K562 (cell line): ENCODE measurements at regions not wholly inside any gene's neighbourhood (a gene's known extent, or its start where the extent isn't known, plus 50 kb on each side); places are given as distances from the start of the nearest gene placed in this dataset.

ENCODE experiments used
- MYC ChIP-seq, 2 experiments: fragments of 250-450 bp in 1 of 2; sonication (Bioruptor Pico) in 1 of 2; IDR thresholded peaks; 2 replicates each; pipeline versions ENCODE4 v1.5.1 to v1.6.1; 2012 to 2021; ENCODE audit warnings: low read depth in 2 of 2, borderline replicate concordance in 1 of 2, improper control_type of control experiment in 1 of 2, low read length in 1 of 2, mild to moderate bottlenecking in 1 of 2, moderate library complexity in 1 of 2
- RERE ChIP-seq: sonication (generic); formaldehyde crosslinking; IDR thresholded peaks from 2 replicates; pipeline ENCODE4 v1.8.0; 2023; ENCODE audit warnings: missing genetic modification reagents, mild to moderate bottlenecking, borderline replicate concordance
- TEAD1 ChIP-seq, 2 experiments: fragments of 450-650 bp in 1 of 2; sonication (generic) in 1 of 2; formaldehyde crosslinking; IDR thresholded peaks; 2 replicates each; pipeline versions ENCODE4 v1.4.0 to v1.8.0; 2020 to 2022; ENCODE audit warnings: mild to moderate bottlenecking in 2 of 2, missing genetic modification reagents in 1 of 2
- THRB ChIP-seq: fragments of 450-650 bp; formaldehyde crosslinking; conservative IDR thresholded peaks from 2 replicates; pipeline ENCODE4 v1.4.0; 2022; ENCODE audit warnings: mild to moderate bottlenecking, missing genetic modification characterization
- ZNF280A ChIP-seq: fragments of 450-650 bp; IDR thresholded peaks from 2 replicates; pipeline ENCODE4 v1.6.1; 2018; ENCODE audit warnings: mild to moderate bottlenecking, low read depth; ENCODE audit not compliant: partially characterized antibody

- no peak for TF ChIP-seq THRB (CRISPR knock-in tag)
- TF ChIP-seq MYC (IDR thresholded peaks at IDR 0.05; ENCODE audit: low read depth, low read length) = no peak
- no peak for TF ChIP-seq MYC (CRISPR knock-in tag; IDR thresholded peaks at IDR 0.05; ENCODE audit: borderline replicate concordance, low read depth)
- TF ChIP-seq TEAD1 (CRISPR knock-in tag; IDR thresholded peaks at IDR 0.05) = no peak
- no peak for TF ChIP-seq RERE (CRISPR knock-in tag)
- TF ChIP-seq ZNF280A = no peak
- TF ChIP-seq, all 486 proteins: peak for 0
Measured at GRCh38 chr3:127410137-127410488, 122.3 kb upstream of the PRR20G start (continued).
